AG04450 (cell line): ENCODE measurements at regions not wholly inside any gene's neighbourhood (a gene's known extent, or its start where the extent isn't known, plus 50 kb on each side); places are given as distances from the start of the nearest gene placed in this dataset.

Experiments
- CTCF ChIA-PET: fragments of 300-600, 350-600 bp; formaldehyde crosslinking; extraction: SDS; loops from one replicate; lab custom pipeline; 2022; ENCODE audit warnings: antibody characterized with exemption, inconsistent platforms; lab: Charles Lee
- POLR2A ChIA-PET: fragments of 350-600 bp; formaldehyde crosslinking; extraction: SDS; loops from one replicate; lab custom pipeline; 2021; ENCODE audit warnings: antibody characterized with exemption, inconsistent platforms; lab: Yijun Ruan, JAX
- DNase-seq: peaks from one replicate; pipeline ENCODE4 v3.0.0-alpha.2; 2011; ENCODE audit warnings: low read depth, low spot score
- H3K27ac ChIP-seq: one replicate; pipeline ENCODE4 v1.5.1; 2012; ENCODE audit warnings: low read depth, low read length, control low read depth
- H3K27me3 ChIP-seq: one replicate; pipeline ENCODE4 v1.6.0; 2012; ENCODE audit warnings: low read length; ENCODE audit not compliant: control insufficient read depth, insufficient read depth
- H3K4me3 ChIP-seq: 2 replicates; pipeline ENCODE4 v1.5.1; 2011; ENCODE audit warnings: mild to moderate bottlenecking, low read depth, low read length, control low read depth
- H3K9me3 ChIP-seq: 2 replicates; pipeline ENCODE4 v1.5.1; 2012; ENCODE audit warnings: low read length; ENCODE audit not compliant: control insufficient read depth, insufficient read depth
- TF ChIP-seq, protein P1 (sequence below): IDR thresholded peaks from 2 replicates; pipeline ENCODE4 v1.5.1; 2011; ENCODE audit warnings: low read depth, low read length, control low read depth, inconsistent platforms

DNA sequence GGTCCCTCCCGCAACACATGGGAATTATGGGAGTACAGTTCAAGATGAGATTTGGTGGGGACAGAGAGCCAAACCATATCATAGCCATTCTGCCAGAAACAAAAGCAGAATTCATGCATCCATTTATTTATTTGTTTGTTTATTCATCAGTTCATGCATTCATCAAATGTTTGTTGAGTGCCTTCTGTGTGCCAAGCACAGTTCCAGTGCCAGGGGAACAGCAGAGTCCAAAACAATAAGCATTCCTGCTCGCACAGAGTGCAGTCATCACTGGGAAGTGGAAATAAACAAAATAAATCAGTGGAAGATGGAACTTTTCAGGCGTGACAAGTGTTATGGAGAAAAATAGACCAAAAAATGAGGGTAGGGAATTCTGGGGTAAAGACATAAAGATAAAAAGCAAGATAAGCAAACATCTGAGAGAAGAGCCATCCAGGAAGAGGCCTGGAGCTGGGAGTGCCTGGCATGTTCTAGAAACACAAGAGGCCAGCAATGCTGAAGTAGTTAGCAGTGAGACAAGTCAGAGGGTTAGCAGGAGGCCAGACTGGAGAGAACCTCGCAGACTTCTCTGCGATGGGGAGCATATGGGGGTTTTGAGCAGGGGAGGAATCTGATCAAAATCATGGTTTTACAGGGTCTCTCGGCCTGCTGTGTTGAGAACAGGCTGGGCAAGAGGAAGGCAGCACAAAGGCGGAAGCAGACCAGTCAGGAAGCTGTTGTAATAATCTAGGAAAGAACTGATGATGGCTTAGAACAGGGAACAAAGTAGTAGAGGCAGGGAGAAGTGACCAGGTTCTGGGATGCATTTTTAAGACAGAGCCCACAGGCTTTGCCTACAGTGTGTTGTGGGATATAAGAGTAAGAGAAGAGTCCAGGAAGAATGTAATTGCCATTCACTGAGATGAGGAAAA lies 113.2 kb downstream of the GLUL start:
- no peak overlapping the region for H3K27ac ChIP-seq
- no peak for DNase-seq
- TF ChIP-seq, protein P1, sequence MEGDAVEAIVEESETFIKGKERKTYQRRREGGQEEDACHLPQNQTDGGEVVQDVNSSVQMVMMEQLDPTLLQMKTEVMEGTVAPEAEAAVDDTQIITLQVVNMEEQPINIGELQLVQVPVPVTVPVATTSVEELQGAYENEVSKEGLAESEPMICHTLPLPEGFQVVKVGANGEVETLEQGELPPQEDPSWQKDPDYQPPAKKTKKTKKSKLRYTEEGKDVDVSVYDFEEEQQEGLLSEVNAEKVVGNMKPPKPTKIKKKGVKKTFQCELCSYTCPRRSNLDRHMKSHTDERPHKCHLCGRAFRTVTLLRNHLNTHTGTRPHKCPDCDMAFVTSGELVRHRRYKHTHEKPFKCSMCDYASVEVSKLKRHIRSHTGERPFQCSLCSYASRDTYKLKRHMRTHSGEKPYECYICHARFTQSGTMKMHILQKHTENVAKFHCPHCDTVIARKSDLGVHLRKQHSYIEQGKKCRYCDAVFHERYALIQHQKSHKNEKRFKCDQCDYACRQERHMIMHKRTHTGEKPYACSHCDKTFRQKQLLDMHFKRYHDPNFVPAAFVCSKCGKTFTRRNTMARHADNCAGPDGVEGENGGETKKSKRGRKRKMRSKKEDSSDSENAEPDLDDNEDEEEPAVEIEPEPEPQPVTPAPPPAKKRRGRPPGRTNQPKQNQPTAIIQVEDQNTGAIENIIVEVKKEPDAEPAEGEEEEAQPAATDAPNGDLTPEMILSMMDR = no peak
- H3K27me3 ChIP-seq = no peaks in the 10 kb centered on the region
- POLR2A ChIA-PET = no interaction called here
- CTCF ChIA-PET = no interaction called here
- no peaks in the 10 kb centered on the region for H3K9me3 ChIP-seq
- H3K4me3 ChIP-seq = no peak overlapping the region

DNA sequence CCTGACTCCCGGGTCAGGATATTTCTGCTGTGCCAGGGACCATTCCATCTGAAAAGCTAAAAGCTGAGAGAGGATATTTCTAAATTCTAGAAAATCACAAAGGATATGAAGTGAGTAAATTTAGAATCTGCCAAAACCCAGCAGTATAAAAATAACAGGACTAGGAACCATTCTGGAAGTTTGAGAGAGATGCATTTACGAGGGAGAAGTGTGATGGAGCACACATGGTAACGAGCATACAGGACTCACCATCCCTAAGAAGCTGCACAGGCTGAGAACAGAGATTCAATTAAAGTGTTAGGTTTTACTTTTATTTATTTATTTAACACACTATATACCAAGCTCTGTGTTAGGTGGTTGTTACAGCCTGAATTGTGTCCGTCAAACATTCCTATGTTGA lies 116.3 kb downstream of the GLUL start:
- TF ChIP-seq, protein P1 = no peak
- ChIA-PET POLR2A (no interaction called here), CTCF (no interaction called here)
- H3K27ac ChIP-seq = no peak overlapping the region
- H3K9me3 ChIP-seq = no peaks in the 10 kb centered on the region
- no peak overlapping the region for H3K4me3 ChIP-seq
- no peak for DNase-seq
- no peaks in the 10 kb centered on the region for H3K27me3 ChIP-seq

DNA sequence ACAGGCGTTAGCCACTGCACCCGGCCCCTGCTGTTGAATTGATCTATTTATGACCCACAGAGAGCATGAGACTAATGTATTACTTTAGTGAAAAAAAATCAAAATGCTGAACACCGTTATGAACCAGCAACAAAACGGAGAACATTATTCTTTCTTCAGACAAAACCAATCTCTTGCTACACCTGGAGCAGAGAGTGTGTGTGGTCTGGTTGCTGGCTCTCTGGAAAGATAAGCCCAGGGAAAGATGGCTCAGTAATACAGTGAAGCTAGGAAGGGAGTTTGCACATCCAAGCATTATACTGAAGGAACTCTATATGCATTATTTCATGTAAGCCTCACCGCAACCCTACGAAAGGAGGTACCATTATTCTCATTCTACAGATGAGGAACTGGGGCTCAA lies 117.0 kb downstream of the GLUL start:
- Histone ChIP-seq H3K4me3 (no peak overlapping the region), H3K27ac (no peak overlapping the region), H3K9me3 (no peaks in the 10 kb centered on the region), H3K27me3 (no peaks in the 10 kb centered on the region)
- CTCF ChIA-PET = interaction anchor here (1.1 kb wide), 1 partner anchor 850 kb away, joined by 4 read pairs; no protein-coding TSS in a partner anchor
- DNase-seq = no peak
- TF ChIP-seq, protein P1 = no peak
- POLR2A ChIA-PET = no interaction called here

DNA sequence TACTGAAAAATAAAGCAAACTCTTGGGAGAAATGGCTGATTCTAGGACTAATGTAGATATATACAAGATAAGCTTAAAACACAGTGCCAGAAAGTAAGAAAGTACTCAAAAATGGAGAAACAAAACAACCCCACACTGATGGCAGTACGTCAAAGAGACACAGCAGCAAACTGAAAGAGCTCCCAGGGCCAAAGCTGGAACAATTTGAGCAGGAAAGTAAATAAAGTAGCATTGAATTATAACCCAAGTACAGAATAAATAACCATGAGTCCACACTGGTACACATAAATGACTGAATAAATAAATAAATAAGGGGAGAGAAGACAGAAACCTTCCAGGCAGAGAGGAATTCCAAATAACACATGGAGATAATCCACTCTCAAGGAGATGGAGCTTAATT lies 120.9 kb downstream of the GLUL start:
- ChIA-PET POLR2A (no interaction called here), CTCF (no interaction called here)
- Histone ChIP-seq H3K27ac (no peak overlapping the region), H3K9me3 (no peaks in the 10 kb centered on the region), H3K27me3 (no peaks in the 10 kb centered on the region), H3K4me3 (no peak overlapping the region)
- TF ChIP-seq, protein P1 = no peak
- no peak for DNase-seq

DNA sequence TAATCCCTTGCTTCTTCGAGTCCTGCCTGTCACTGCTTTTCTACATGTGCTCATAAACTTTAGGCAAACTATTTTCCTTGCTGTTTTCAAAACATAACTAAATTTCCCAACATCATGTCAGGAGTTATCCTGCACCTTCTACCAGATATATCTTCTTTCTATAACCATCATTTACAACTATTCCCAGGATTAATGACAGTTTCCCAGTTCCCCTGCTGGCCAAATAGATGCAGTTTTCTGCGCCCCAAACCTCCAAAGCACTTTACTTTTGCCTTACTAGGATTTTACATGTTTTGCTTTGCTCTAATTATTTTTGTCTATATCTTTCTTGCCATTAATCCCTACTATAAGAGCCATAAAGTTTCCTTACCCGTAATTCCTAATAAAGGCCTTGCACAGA lies 122.5 kb downstream of the GLUL start:
- DNase-seq = no peak
- Histone ChIP-seq H3K4me3 (no peak overlapping the region), H3K9me3 (no peaks in the 10 kb centered on the region), H3K27ac (no peak overlapping the region), H3K27me3 (no peaks in the 10 kb centered on the region)
- CTCF ChIA-PET = no interaction called here
- POLR2A ChIA-PET = no interaction called here
- TF ChIP-seq, protein P1 = no peak
